KOPT-K1 (cell line): ENCODE measurements at regions not wholly inside any gene's neighbourhood (a gene's known extent, or its start where the extent isn't known, plus 50 kb on each side); places are given as distances from the start of the nearest gene placed in this dataset.

Experiments
- H3K27ac ChIP-seq: fragments of 200-600 bp; sonication (generic); 2 replicates; pipeline ENCODE4 v1.5.1; 2016; ENCODE audit warnings: antibody characterized with exemption, mild to moderate bottlenecking, low read depth, low read length; ENCODE audit not compliant: poor library complexity, severe bottlenecking
- H3K36me3 ChIP-seq: fragments of 200-600 bp; sonication (generic); 2 replicates; pipeline ENCODE4 v1.5.1; 2017; ENCODE audit warnings: antibody characterized with exemption, mild to moderate bottlenecking, low read length, moderate library complexity; ENCODE audit not compliant: insufficient read depth
- H3K9me3 ChIP-seq: fragments of 200-600 bp; sonication (generic); 2 replicates; pipeline ENCODE4 v1.5.1; 2017; ENCODE audit warnings: antibody characterized with exemption, low read length, mild to moderate bottlenecking; ENCODE audit not compliant: insufficient read depth, poor library complexity, severe bottlenecking

DNA sequence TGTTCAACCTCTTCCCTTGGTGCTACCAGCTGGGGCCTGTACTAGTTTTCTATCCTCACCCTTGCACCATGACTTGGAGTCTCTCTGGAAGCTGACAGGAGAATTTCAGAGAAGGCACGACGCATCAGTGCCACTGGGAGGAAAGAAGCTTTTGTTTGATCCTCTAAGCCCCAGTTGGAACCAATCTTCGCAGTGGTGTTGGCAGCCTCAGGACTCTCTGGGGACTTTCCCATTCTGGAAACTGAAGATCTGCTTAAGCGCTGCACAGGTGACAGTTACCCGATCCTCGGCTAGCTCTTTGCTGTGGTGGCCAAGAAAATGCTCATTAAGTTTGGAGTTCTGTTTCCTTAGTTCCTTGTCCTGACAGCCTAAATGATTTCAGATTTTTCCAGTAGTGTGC lies 222.3 kb downstream of the RHOU start:
- no peaks in the 10 kb centered on the region for H3K9me3 ChIP-seq
- no peaks in the 10 kb centered on the region for H3K36me3 ChIP-seq

DNA sequence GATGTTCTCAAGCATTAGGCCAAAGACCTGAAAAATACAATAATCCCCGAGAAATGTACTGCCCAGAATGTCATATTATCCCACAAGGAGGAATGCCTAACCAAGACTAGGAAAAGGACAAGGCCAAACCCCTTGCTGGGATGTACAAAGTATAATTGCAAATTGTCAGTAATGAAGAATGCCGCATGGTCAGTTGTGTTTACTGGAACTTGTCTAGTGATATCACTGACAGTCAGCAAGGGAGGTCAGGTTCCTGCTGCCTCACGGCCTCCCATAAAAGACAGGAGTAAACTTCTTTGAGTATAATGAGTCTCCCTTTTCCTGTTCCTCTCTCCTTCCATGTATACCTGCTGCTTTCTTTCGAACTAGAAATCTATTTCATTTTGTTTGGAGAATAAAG lies 222.8 kb downstream of the RHOU start:
- H3K27ac ChIP-seq, result no peak overlapping the region
- H3K36me3 ChIP-seq, result no peaks in the 10 kb centered on the region
- H3K9me3 ChIP-seq, result no peaks in the 10 kb centered on the region

More for the DNA sequence above, 222.3 kb downstream of the RHOU start:
- H3K27ac ChIP-seq, result no peak overlapping the region

DNA sequence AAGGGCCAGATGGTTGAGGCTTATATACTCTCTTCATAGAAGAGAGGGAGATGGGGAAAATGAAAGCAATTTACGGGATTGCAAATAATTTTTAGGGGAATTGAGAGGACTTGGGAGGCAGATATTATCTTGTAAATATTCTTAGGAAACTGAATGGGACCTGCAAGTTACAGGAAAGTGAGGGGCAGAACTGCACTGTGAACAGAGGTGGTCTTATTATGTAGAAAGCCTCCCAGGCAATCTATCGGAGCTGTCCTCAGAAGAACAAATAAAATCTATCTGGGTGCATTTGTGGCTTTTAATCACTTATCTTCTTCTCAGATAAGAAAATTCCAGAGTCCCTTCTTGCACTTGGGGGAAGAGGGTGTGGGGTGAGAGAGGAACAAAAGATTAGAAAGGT lies 223.5 kb downstream of the RHOU start:
- H3K27ac ChIP-seq, result no peak overlapping the region
- no peaks in the 10 kb centered on the region for H3K9me3 ChIP-seq
- no peaks in the 10 kb centered on the region for H3K36me3 ChIP-seq

DNA sequence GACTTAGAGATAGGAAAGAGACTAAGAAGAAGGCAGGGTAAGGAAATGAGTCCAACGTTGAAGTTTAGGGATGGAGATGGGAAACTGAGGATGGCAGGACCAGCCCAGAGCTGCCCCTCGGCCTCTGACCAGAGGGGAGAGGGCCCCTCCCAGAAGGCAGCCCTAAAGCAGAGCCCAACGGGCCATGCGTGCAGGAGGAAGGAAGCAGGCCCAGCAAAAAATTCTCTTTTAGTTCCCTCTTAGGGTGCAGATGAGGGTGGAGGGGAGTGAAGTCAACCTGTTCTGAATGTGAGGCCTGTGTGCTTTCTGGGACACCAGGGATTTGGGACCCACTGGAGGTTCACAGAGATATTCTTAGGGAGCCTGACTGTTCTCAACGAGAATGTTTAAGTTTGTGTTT lies 225.4 kb downstream of the RHOU start:
- Histone ChIP-seq H3K9me3 (no peaks in the 10 kb centered on the region), H3K27ac (no peak overlapping the region), H3K36me3 (no peaks in the 10 kb centered on the region)

DNA sequence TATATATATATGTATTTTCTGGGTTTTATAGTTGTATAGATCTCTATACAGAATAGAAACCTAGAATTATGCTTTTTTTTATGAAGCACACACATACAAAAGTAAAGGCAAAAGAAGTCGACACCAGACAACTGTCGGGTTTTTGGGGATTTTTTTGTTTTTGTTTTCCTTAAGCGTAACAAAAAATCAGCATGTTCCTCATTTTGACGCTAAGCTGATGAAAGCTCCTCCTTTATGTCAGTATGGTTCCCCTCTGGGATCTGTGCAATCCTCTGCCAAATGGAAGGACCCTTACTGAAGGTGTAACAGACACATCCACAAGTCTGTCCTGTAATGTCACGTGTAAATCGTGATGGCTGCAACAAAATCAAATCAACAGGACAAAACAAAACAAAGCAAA lies 226.2 kb downstream of the RHOU start:
- H3K36me3 ChIP-seq, result no peaks in the 10 kb centered on the region
- no peak overlapping the region for H3K27ac ChIP-seq

DNA sequence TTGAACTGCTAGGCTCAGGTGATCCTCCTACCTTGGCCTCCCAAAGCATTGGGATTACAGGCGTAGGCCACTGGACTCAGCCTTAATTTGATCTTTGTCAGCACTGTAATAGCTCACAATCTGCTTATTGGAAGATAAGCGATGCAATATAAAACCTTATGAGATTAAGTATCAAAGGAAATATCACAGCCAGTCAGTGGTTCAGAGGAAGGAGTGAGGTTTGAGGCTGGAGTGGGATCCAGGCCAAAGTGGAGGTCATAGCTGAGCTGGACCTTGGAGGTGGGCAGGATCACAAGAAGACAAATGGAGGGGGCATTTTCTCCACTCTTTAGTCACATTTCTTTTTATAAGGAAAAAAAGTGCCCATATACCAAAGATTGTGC lies 228.5 kb downstream of the RHOU start:
- Histone ChIP-seq H3K36me3 (no peaks in the 10 kb centered on the region), H3K9me3 (no peaks in the 10 kb centered on the region), H3K27ac (no peak overlapping the region)

More for the DNA sequence above, 226.2 kb downstream of the RHOU start:
- H3K9me3 ChIP-seq, result no peaks in the 10 kb centered on the region

DNA sequence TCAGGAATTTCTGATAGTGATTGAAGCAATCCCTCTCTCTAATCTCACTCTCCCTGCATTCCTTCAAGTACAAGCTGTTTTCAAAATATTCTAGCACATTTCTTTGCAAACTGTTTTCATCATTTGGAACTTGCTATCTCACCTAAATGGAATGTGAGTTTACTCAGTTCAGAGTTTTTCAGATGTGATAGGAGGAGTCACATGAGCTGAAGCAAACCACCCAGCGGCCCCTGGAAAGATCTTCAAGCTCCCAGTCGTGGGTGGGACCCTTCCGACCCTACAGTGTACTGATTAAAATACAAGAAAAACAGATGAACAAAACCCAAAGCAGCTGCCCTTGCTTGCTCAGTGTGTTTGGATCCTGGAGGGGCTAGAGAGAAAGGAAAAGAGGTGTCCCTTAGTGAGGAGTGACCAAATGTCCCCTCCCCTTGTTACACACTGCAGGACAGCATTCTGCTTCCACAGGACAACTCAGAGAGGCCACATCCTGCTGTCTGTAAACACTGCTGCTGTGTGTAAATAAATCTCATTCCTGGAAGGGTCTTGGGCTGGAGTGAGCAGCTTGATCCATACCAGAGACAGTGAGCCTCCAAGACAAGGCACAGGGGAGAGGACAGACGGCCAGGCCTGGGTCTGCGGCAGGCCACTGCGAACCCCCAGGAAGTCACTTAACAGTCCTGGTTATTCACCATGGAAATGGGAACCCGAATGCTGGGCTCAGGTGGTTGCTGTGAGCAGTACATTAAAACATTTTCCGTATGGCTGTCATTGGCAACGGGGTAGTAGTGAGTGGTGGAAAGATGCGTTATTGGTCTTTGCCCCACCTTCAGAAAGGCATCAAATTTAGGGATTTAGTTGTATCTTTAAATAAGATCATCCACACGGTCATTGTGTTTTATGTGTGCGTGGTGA lies 229.2 kb downstream of the RHOU start:
- no peak overlapping the region for H3K27ac ChIP-seq
- no peaks in the 10 kb centered on the region for H3K9me3 ChIP-seq
- no peaks in the 10 kb centered on the region for H3K36me3 ChIP-seq

DNA sequence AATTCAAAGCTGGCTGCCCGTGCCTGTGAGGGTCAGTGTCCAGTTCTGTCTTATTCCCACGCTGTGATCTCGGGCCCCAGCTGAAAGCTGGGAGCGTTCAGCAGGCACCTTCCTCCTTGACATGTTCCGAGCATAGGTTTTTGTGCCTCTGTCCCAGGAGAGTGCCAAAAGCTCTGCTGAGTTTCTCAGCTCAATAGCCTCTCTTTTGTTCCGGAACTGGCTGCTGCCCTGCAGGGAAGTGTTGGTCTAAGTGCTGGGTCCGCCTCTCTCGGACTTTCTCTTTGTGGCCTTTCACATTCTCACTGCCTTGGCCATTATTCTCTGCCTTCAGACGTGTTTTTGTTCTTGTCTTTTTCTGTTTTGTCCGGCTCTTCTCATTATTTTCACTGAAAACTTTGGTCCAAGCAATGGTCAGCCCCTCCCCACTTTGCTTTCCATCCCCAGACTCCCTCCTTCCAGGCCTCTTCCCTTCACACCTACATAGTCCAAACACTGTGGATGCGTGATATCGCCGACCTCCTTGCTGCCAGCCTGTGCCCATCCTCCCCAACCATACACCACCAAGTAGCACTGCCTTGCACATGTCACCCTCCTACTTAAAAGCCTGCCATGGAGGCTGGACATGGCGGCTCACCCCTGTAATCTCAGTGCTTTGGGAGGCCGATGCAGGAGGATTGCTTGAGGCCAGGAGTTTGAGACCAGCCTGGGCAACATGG lies 233.8 kb downstream of the RHOU start:
- Histone ChIP-seq H3K9me3 (no peaks in the 10 kb centered on the region), H3K27ac (no peak overlapping the region), H3K36me3 (no peaks in the 10 kb centered on the region)

DNA sequence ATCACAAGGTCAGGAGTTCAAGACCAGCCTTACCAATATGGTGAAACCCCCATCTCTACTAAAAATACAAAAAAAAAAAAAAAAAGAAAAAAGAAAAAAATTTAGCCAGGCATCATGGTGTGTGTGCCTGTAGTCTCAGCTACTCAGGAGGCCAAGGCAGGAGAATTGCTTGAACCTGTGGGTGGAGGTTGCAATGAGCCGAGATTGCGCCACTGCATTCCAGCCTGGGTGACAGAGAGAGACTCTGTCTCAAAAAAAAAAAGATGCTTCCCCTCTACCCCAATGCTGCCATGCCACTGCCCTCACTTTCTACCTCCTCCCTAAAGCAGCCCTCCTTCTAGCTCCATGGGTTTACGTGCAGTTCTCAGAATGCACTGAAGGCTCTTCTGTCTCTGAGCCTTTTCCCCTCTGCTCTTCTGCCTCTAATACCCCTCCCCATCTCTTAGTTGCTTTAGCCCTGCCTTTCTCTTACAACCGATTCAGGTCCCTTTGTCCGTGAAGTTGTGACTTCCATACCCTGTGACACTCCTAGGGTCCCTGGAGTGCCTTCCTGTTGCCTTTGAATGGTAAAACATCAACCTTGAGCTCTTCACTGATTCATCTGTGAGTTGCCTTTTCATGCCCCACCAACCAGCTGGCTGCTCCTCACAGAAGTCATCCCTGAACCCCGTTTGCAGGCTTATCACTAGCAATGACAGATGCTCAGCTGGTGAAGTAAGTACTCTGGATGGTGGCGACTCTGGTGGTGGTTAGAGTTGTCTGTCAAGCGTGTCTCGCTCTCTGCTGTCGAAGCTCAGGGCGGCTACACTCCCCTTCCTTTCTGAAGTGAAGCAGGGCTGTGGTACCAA lies 234.9 kb downstream of the RHOU start:
- Histone ChIP-seq H3K36me3 (no peaks in the 10 kb centered on the region), H3K9me3 (no peaks in the 10 kb centered on the region), H3K27ac (no peak overlapping the region)

DNA sequence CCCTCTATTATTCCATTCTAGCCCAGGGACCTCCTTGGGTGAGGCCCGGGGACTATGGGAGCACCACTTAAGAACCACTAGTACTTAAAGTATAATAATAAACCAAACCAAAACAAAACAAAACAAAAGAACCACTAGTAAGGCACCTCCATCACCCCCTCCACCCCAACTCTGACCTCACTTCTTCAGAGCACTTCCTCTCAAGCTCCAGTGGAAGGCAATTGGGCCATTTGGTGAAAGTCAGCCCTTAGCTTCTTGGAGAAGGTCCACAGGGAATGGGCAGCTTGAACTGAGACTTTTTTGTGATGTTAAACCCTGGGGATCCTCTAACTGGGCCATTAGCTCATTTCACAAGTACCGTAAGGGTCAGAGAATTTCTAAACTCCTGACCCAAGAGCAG lies 237.3 kb downstream of the RHOU start:
- Histone ChIP-seq H3K36me3 (no peaks in the 10 kb centered on the region), H3K9me3 (no peaks in the 10 kb centered on the region), H3K27ac (no peak overlapping the region)

DNA sequence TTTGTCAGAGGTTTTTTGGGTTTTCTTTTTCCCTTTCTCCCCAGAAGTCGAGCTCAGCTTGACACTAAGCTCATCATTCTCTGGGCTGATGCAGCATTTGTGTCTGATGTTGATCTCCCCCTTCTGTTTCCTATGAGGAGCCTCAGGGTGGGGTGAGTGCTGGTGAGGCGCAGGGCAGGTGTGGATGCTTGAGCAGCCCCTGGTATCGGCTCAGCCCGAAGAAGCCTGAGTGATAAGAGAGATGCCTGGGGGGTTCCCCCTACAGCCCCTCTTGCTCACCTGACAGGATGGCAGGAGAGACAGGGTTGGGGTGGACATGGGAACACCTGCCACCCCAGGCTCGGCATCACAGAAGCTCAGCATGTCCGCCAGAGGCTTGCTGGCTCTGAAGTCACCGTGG lies 239.0 kb downstream of the RHOU start:
- no peaks in the 10 kb centered on the region for H3K9me3 ChIP-seq
- H3K36me3 ChIP-seq, result no peaks in the 10 kb centered on the region
- H3K27ac ChIP-seq, result no peak overlapping the region

DNA sequence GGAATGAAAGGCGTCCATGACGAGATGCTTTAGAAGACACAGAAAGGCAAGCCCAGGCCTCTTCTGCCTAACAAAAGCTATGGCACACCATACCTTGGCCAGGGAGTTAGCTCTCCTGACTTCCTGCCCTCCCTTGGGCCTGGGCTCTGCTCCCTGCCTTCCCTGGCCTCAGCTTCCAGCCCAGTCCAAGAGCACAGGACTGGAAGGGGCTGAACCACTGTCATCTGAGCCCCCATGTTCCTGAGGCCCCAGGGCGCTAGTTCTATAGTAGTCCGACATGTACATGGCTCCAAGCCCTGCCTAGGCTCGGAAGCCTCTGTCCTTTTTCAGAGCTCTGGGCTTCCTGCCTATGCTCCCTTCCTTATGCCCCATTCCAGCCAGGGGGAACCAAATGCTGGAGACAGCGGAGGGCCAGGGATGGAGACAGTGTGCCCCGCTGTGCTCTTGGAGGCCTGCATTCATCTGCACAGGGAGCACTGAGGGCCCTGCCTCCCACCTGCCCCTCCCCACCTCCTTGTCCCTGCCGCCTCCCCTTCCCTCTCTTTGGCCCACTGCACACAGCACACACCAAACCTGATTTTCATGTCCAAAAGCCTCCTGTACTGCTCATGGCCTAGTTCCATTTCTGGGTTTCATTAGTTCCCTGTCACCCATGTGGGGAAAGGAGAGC lies 240.1 kb downstream of the RHOU start:
- no peak overlapping the region for H3K27ac ChIP-seq
- H3K36me3 ChIP-seq, result no peaks in the 10 kb centered on the region
- no peaks in the 10 kb centered on the region for H3K9me3 ChIP-seq

DNA sequence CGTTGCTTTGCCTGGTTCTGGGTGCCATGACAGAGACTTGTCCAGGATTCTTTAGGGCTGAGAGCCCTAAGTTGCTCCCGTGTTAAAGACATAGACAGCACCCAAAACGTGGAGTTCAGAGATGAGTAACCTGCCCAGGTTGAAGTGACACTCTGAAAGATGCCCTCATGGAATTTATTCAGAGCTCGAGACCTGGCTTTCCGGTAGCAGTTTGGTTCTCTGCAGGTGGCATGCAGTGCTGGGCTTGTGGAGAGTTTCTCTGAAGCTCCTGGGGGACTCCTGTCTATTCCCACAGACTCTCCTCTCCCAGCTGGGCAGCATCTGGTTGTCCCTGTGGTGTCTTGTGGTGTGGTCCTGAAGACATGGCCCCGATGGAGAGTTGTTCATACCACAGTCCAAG lies 241.0 kb downstream of the RHOU start:
- no peaks in the 10 kb centered on the region for H3K36me3 ChIP-seq
- H3K27ac ChIP-seq, result no peak overlapping the region
- H3K9me3 ChIP-seq, result no peaks in the 10 kb centered on the region

DNA sequence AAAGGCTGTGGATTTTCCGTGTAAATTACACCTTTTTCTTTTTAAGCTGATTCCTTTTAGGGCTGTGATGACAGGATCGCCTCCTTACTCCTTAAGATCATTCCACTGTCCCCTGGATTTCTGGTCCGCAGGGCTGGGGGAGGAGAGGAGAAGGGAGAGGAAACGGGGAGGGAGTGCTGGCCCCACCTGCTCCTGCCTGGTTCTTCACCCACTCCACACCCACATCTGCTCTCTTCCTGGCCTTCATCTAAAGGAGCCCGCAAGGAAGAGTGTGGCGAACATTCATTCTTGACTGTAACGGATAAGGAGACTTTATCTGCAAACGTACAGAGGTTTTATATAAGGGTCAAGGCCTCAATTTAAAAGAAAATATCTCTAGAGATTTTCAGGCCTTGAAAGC lies 242.0 kb downstream of the RHOU start:
- Histone ChIP-seq H3K9me3 (no peaks in the 10 kb centered on the region), H3K27ac (no peak overlapping the region)

DNA sequence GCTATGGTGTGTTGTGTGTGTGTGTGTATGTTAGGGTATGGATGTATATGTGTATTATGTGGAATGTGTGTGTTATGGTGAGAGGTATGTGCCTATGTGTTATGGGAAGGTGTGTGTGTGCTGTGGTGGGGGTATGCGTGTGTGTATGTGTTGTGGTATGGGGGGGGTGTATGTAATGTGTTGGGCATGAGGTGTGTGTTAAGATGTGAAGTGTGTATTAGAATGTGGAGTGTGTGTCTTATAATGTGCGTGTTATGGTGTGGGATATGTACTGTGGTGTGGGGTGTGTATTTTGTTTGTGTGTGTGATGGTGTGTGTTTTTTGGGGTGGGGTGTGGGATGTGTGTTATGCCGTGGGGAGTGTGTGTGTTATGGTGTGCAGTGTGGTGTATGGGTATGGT lies 242.5 kb downstream of the RHOU start:
- Histone ChIP-seq H3K36me3 (no peaks in the 10 kb centered on the region), H3K9me3 (no peaks in the 10 kb centered on the region)

More for the DNA sequence above, 242.0 kb downstream of the RHOU start:
- H3K36me3 ChIP-seq, result no peaks in the 10 kb centered on the region

More for the DNA sequence above, 242.5 kb downstream of the RHOU start:
- no peak overlapping the region for H3K27ac ChIP-seq
